Left renal pelvis (tissue), 4 donors: ENCODE measurements at regions not wholly inside any gene's neighbourhood (a gene's known extent, or its start where the extent isn't known, plus 50 kb on each side); places are given as distances from the start of the nearest gene placed in this dataset.
A peak's percentile ranks its signal among the peaks of the same experiment; 100 is the strongest.
"Not testable (repeated sequence)": the region's sequence is repeated elsewhere in the genome, so short reads cannot be mapped to it uniquely, and the experiment has no call there.

Source experiments
- DNase-seq, 4 donors: peaks; one replicate each; pipeline ENCODE4 v3.0.0-alpha.2; 2013; ENCODE audit warnings: low read depth in 4 of 4, low spot score in 3 of 4

DNA sequence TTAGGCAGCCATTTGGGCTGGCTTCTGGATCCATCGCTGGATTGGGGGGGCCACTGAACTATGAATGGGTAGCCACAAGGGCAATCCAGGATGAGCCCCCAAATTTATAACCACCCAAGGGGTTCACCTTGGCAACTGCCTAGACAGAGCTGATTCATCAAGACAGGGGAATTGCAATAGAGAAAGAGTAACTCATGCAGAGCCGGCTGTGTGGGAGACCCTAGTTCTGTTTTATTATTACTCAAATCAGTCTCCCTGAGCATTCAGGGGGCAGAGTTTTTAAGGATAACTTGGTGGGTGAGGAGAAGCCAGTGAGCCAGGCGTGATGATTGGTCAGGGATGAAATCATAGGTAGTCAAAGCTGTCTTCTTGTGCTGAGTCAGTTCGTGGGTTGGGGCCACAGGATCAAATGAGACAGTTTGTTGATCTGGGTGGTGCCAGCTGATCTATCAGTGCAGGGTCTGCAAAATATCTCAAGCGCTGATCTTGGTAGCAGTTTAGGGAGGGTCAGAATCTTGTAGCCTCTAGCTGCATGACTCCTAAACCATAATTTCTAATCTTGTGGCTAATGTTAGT lies 57.9 kb downstream of the DNAJB9 start:
- no peak for DNase-seq

DNA sequence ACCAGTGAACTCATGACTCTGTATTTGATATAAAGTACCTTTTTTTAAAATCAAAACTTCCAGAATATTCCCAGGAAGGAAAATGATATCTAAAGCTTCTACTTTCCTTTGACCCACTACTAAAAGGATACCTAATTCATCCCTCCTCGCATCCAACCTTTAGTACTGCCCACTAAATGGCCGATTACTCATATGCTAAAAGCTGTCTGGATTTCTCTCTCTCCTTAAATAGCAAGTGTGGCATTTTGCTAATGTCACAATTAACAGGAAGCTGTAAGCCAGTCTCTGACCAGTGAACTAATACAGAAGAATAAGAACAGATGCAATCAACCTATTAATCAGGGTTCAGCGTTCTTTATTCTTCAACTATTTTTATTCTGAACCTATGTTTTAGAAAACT lies 59.0 kb downstream of the DNAJB9 start:
- DNase-seq, result no peak

DNA sequence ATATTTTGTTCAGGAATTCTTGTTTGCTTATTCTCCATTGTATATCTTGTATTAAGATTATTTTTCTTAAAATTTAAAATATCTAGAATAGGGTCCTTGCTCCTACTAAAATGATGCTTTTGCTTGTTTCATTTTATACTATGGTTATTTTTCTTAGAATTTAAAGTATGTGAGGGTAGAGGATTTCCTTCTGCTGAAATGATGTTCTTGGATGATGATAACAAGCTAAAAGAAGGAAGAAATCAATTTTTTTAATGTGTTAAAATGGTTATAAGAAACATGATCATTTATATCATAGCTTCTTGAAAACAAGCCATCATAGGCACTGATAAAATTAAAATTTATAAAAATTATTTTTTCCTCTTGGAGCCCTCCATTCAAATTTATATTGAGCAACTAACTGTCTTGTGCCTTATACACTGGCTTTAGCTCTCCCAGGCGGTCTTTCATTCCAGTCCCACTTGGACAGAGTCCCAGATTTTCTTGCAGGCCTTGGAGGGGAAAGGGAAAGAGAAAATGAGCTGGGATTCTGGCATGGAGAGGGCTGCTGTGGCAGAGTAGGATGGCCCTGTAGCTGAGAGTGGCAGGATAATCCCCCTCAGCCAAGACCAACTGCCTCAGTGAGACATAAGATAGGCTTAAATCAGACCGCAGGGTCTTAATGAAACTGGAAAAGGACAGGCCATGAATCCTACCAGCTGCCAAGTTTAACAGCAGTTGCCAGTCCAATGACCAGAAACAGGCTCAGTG lies 60.2 kb downstream of the DNAJB9 start:
- no peak for DNase-seq

DNA sequence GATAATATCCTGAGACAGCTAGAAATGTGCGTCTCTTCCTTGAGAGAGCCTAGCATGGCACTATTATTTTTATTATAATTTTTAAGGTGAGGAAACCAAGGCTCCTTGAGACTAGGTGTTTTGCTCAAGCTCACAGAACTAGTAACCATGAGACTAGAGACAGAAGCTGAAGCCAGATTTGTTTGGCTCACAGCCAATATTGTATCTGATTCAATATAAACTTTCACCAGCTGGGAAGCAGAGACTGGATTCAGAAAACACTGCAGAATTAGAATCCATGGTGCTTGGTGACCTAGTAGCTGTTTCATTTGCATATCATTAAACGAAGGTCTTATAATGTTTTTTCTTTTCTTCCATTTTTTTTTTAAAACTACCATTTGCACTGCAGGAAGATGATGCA lies 64.4 kb downstream of the DNAJB9 start:
- no peak for DNase-seq

DNA sequence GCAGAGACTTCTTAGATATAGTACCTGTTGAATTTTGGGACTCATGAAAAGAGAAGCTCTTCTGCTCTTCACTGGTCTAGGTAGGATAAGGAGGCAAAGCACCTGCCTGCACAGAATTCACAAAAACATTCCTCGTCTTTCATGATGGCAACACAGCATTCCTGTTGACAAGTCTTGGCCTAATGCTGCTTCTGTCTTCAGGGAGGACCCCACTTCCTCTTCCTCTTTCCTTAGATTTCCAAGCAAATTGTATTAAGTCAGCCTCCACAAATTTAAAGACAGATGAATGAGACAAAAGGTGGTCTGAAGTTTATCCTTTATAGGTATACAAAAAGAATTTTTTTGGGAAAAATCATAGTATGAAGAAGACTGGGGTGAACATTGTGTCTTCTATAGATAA lies 64.9 kb downstream of the DNAJB9 start:
- DNase-seq, result no peak

DNA sequence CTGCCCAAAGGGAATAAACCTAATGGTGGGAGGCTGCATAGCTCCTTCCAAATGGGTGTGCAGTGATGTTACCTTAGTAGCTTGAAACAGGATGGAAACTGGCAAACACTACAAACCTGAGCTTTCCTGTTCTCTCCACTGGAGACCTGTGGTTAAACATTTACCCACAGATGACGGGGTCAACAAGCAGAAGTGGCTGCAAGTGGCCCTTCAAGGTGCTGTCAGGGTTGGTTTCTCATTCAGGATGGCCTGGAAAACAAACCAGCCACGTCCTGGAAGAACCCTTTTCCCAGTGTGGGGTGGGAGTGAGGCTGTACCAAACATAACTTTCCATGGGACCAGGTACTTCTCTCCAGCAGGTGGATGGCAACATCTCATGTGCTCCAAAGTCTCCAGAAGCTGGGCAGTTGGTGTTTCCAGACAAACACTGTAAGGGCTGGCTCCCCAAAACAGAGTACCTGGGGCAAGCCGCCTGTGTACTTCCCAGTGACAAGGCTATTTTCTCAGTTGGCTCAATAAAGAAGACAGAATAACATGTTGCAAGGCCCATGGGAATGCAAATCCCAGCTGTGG lies 67.5 kb downstream of the DNAJB9 start:
- DNase-seq, result peak in 1 of 4 donors; percentile 40

DNA sequence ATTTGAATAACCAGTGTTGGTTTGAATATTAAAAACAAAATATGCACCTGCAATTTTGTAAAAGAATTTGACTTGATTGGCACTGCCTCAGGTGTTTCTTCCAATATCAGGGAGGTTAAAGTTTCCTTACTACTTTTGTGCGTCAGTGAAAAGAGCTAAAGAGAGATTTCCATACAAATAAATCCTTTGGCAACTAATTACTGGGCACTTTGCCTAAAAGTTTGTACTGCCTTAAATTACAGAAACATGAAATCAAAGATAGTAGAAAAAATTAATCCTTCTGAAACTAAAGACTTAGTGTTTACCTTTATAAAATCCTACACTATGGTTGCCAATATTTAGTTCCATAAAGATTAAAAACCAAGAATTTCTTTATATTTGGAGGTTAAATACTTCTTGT lies 72.5 kb downstream of the DNAJB9 start:
- DNase-seq, result no peak

DNA sequence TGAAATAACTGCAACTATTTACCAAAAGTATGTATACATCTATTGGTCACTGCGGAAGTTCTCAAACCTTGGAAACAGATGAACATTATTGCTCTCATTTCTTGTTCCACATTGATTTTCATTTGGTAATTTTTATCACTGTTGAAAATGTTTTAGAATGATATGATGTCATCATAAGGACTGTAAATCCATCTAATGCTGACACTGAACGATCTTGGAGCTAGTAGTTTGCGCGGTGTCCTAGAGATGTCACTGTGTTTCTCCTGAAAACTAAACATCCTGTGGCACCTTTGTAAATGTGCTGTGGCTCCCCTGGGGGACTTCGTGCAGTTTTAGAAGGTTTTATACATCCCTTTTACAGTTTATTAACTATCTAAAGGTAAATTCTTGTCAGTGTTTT lies 73.5 kb downstream of the DNAJB9 start:
- DNase-seq, result no peak

DNA sequence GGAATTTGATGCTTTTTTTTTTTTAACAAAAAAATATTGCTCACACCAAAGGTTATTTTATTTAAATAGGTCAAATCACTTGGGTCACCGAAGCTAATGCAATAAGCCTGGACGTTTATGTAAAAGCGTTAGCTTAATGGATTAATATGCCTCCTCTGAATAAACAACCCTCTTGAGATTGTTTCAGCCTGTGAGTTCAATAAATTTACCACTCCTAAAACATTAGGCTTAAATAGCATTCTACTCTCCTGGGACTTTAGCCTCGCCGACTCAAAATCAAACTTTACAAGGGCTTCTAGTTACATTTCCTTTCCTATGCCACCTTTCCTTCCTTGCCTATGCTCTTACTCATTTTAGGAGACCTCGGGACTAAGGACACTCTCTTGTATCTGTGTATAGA lies 79.3 kb downstream of the DNAJB9 start:
- no peak for DNase-seq

DNA sequence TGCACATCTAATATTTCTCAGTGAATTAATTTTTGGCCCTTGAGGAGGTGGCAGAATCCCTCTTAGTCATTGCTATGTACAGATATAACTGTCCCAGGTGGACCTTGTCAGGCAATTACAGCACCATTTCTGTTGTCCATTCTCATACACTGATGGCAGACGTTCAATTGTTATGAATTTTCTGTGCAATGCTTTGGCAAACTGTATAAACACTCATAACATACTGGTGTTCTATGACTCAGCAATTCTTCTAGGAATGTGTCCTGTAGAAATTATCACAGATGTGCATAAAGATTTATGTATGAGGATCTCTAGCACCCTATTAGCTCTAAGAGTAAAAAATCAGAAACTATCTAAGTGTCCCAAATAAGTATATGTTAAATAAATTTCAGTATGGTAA lies 80.8 kb downstream of the DNAJB9 start:
- no peak for DNase-seq

DNA sequence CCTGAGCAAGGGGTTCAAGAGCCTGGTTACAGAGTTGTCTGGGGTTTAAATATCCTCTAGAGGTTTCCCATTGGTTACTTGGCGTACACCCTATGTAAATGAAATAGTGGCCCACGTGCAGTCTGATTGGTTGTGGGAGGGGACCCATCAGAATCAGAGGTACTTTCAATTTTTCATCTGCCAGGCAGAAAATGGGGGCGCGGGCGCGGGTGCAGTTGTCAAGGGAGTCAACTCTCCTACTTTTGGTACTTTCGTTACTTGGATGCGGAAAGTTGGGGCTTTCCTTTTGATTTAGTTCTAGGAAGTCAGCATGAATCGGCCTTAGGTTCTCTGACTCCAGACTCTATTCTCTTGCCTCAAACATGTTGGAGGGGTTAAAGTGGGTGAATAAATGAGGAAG lies 83.2 kb downstream of the DNAJB9 start:
- DNase-seq, result no peak

DNA sequence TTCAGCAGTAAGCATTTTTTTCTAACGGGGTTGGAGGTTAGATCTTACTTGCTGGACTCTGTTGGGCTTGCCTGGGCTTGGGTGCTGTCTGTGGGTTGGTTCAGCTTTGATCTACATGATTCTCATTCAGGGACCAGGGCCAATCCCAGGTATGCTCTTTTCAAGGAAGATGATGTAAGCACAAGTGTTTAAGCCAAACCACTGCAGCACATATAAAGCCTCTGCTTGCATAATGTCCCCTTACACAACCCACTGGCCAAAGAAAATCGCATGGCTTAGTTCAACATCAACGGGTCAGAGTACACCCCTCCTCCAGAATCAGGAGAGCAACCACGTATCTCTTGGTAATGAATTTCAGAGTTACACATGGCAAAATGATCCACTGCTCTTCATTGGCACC lies 83.9 kb downstream of the DNAJB9 start:
- DNase-seq, result no peak

DNA sequence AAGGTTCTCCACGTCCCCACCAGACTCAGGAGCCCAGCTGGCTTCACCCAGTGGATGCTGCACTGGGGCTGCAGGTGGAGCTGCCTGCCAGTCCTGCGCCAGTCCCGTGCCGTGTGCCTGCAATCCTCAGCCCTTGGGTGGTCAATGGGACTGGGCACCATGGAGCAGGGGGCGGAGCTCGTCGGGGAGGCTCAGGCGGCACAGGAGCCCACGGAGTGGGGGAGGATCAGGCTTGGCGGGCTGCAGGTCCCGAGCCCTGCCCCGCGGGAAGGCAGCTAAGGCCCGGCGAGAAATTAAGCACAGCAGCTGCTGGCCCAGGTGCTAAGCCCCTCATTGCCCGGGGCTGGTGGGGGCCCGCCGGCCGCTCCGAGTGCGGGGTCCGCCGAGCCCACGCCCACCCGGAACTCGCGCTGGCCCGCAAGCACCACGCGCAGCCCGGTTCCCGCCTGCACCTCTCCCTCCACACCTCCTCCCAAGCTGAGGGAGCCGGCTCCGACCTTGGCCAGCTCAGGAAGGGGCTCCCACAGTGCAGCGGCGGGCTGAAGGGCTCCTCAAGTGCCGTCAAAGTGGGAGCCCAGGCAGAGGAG lies 87.6 kb downstream of the DNAJB9 start:
- DNase-seq, result not testable (repeated sequence)

DNA sequence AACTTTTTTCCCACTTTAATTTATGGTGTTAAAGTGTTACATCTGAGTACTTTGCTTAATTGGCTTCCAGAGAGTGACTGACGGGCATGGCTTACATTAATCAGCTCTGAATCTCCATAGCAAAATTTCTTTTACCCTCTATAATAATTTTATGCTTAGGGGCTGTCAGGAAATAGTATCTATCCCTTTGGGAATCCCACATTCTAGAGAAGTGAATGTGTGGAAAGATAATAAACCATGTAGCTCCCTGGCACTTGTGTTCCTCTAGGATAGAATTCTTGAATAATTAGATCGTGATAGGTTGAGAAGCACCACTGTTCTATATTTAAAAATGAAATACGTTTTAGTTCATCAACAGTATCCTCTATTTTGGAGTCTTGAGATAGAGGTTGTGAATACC lies 89.6 kb downstream of the DNAJB9 start:
- DNase-seq, result no peak

DNA sequence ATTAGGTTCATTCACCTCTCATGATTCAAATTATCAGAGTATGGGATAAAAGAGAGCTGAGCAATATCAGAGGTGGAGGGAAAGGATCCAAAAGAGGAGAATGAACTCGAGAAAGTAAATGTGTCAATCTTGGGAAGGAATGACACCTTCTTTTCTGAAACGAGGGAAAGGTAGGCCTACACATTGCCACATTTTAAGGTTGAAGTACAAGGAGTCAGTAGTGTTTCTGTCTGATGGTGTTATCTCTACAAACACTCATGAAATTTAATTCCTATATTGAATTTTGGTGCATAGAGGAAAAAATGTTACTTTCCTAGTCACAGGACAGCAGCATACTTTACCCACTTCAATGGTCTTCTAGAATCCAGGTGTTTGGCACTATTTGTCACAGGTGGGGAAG lies 90.2 kb downstream of the DNAJB9 start:
- no peak for DNase-seq

DNA sequence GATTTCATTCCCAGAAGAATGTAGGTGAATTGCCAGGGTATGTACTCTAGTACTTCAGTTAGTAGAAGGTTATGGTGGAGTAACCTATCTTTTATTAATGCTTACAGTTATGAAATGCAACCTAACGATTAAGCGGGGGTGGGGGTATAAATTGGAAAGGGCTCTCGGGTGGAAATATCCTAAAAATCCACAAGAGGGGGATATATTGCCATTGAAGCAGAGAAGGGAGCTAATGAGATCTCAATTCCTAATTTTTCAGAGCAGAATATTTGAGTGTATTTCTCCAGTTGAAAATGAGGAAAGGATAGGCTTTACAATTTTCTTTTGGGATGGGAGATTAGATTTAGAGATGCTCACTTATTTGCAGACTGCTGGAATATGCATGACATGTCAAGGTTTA lies 90.8 kb downstream of the DNAJB9 start:
- no peak for DNase-seq

DNA sequence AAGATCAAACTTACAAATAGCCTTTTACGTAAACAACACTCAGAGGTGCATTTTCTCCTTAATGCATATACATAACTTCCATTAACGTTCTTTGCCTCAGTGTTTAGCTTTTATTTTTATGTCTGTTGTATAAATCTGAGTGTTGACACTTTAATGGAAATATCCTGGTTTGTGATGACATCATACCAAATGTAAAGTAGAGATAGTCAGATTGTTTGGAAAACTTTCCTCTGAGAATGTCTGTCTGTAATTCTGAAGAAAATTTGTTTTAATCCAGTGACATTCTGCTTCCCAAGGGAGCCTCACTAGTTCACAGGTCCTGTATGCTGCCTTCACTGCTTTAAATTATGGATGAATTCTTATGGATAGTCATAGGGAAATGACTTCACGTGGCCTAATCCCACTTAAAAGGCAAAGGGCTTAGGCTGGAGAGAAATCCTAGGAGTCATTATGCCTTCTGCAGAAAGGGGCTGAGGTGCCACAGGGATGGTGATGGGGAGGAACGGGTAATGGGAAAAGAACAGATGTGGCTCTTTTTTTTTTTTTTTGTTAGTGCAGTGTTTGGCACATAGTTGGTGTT lies 93.2 kb downstream of the DNAJB9 start:
- no peak for DNase-seq

DNA sequence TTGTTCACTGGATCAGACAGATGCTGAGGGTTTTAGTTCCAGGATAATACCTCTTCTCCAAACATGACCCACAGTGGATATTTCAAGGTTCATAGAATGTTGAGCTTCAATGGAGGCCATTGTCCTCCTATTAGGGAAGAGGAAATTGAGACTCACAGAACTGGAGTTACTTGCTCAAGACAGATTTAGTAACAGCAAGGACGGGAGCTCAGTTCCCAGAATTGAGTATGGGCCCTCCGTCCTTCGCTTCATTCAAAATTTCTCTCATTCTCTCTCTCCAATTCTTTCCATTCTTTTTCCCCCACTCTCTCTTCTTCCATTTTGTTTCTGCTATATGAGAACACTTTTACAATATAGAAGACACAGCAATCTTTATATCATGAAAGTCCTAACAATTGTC lies 94.0 kb downstream of the DNAJB9 start:
- DNase-seq, result no peak

DNA sequence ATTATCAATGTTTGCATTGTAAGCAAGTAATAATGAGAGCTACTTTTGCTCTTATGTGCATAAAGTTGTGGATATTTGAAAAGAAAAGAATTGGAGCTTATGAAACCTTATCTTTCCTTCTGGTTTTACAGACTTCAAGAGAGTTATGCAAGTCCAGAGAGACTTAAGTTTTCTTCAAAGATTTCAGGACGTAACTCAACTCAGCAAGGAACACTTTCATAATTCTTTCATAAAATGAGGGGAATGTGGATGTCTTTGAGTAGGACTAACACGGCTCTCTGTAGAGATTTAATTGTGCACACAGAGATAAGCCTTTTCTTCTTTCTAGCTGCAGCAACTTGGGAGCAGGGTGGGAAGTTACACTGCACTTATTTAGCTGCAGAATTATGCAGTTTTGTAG lies 97.5 kb downstream of the DNAJB9 start:
- DNase-seq, result no peak

DNA sequence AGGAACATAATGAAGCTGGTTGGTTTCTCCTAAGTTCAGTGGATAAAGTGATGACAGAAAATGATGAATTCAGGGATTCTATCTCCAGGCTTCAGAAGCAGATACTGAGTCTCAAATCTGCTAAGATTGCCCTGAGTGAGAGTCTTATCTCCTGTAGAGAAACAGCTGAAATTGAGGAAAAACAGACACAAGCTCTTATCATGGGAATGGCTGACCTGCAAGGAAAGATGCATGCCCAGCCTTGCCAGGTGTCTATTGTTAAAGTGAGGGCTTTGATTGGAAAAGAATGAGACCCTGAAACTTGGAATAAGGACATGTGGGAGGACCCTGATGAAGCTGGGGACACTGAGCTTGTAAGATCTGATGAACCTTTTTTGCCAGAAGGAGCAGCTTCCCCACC lies 100.3 kb downstream of the DNAJB9 start:
- DNase-seq, result no peak

DNA sequence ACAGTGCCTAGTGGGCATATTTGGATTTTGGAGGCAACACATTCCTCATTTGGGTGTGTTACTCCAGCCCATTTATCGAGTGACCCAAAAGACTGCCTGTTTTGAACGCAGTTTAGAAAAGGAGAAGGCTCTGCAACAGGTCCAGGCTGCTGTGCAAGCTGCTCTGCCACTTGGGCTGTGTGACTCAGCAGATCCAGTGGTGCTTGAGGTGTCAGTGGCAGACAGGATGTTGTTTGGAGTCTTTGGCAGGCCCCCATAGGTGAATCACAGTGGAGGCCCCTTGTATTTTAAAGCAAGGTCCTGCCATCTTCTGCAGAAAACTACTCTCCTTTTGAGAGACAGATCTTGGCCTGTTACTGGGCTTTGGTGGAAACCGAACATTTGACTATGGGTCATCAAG lies 104.0 kb downstream of the DNAJB9 start:
- DNase-seq, result not testable (repeated sequence)

DNA sequence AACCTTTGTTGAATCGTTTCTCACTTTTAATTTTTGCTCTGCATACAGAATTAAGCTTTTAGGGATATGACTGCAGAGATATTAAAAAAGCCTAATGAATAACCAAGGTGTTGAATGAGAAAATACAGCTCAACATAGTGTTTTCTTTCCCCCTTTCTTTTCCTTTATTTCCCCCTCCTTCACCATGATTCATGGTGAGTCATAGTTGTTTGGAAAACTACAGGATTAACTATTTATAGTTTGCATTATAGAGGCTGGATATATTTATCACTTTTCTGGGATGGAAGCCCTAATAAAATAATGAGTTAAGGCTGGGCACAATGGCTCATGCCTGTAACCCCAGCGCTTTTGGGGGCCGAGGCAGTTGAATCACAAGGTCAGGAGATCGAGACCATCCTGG lies 115.0 kb downstream of the DNAJB9 start:
- no peak for DNase-seq
